HFF-Myc (cell line): ENCODE measurements at regions not wholly inside any gene's neighbourhood (a gene's known extent, or its start where the extent isn't known, plus 50 kb on each side); places are given as distances from the start of the nearest gene placed in this dataset.
"Not testable (repeated sequence)": the region's sequence is repeated elsewhere in the genome, so short reads cannot be mapped to it uniquely, and the experiment has no call there.

Source experiments
- DNase-seq: peaks from one replicate; pipeline ENCODE4 v3.0.0-alpha.2; 2011; ENCODE audit warnings: low read depth; ENCODE audit errors: extremely low read depth
- H3K4me3 ChIP-seq: replicated peaks from 2 replicates; pipeline ENCODE4 v1.5.1; 2011; ENCODE audit warnings: low read depth, mild to moderate bottlenecking, control low read depth, low read length
- TF ChIP-seq, protein P1 (sequence below): IDR thresholded peaks from 2 replicates; pipeline ENCODE4 v1.5.1; 2012; ENCODE audit warnings: mild to moderate bottlenecking, low read depth, low read length, control low read depth; ENCODE audit errors: missing control alignments

DNA sequence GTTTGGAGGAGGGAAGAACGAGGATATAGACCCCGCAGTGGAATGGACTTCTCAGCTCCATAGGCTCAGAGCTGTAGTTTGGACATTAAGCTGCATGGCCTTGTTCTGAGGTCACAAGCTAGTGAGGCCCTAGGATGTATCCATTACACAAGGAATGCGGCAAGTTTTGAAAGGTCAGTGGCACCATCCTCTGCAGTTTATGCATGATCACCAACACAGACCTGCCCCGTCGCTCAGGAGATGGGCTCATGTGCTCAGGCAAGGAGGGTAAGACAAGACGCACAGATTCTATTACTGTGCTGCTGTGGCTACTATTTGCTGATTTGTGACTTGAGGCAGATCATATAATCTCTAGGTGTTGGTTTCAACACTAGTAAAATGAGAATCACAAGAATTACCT, 110.9 kb downstream of the FAM161A start:
- DNase-seq = no peak
- H3K4me3 ChIP-seq = no peak overlapping the region
- TF ChIP-seq, protein P1, sequence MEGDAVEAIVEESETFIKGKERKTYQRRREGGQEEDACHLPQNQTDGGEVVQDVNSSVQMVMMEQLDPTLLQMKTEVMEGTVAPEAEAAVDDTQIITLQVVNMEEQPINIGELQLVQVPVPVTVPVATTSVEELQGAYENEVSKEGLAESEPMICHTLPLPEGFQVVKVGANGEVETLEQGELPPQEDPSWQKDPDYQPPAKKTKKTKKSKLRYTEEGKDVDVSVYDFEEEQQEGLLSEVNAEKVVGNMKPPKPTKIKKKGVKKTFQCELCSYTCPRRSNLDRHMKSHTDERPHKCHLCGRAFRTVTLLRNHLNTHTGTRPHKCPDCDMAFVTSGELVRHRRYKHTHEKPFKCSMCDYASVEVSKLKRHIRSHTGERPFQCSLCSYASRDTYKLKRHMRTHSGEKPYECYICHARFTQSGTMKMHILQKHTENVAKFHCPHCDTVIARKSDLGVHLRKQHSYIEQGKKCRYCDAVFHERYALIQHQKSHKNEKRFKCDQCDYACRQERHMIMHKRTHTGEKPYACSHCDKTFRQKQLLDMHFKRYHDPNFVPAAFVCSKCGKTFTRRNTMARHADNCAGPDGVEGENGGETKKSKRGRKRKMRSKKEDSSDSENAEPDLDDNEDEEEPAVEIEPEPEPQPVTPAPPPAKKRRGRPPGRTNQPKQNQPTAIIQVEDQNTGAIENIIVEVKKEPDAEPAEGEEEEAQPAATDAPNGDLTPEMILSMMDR = no peak

DNA sequence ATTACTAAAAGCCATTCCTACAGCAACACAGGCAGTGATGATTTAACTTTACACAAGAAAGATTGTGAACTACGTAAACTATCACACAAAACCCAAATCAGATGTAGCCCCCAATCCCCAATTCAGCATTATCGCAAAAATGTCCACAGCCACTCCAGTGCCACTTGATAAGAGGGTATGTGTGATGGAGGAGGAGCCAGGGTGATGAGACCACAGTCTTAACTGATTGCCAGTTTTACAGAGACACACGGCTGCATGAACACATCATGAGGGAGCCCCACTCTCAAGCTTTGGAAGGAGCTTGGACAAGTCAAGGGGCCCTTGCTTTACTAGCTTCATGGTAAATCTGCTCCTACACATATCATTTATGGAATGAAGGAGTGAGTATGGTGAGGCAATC, 116.0 kb downstream of the FAM161A start:
- no peak overlapping the region for H3K4me3 ChIP-seq
- DNase-seq = no peak
- TF ChIP-seq, protein P1 = no peak

DNA sequence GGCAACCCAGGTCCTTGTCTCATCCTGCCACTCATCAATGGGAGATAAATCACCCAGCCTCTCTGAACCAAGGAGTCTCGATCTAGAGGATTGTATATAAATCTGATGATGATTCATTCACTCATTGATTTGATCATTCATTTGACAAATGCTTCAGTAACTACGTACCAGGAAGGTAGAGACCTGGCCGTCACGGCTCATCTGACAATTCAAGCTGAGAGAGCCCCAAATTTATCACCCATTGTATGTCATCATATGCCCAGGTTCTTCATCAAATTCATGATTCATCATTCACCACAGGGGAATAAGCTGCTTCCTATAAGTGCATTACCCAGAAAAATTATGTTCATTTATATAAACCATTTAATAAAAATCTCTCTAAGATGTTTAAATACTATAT, 116.9 kb downstream of the FAM161A start:
- no peak for DNase-seq
- no peak overlapping the region for H3K4me3 ChIP-seq
- TF ChIP-seq, protein P1 = no peak

DNA sequence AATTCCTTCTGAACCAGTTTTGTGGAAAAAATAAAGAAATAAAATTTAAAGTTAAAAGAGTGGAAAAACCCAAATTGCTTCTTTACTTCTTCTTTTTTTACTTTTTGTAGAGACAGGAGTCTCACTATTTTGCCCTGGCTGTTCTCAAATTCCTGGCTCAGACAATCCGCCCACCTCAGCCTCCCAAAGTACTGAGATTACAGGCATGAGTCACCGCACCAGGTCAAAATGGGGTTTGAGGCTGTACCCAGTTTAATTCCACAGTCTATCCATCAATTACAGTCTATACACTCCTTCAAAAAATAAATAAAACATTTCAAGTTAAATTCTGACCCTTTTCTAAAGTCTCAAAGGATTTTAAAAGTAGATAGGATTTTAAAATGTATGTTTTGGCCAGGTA, 120.3 kb downstream of the FAM161A start:
- no peak for DNase-seq
- no peak overlapping the region for H3K4me3 ChIP-seq
- TF ChIP-seq, protein P1 = no peak

DNA sequence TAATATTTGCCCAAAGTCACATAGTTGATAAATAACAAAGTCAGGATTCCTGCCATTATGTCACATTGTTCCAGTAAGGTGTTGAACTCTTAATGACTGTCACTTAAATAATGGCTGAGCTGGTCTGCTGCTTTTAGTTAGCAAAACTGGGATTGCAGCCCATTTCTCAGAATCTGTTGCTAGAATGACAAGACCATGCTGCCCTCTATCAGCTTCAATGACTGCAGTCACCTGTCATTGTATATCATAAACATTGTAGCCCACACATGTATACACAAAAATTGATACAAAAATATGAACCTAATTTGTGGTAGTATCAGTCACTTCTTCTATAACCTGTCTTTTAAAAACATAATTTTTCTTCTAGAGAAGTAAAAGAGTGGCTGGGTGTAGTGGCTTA, 121.1 kb downstream of the FAM161A start:
- TF ChIP-seq, protein P1 = no peak
- DNase-seq = no peak
- no peak overlapping the region for H3K4me3 ChIP-seq

DNA sequence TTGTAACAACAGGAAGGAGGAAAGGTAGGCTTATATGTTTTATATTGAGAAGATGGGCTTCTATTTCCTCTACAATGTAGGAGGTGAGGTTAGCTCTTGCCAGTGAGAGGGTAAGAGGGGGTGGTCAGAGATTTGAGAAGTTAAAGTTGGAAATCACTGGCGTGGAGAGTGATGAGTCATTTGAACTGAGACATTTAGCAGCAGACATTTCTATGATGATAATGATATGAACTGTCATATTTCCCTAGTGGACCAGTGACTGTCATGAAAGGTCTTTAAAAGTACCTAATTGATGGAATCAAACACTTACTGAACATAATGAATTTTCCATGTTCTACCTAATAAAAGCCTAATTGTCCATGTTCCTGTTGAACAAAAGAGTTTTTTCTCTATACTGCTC, 126.1 kb downstream of the FAM161A start:
- TF ChIP-seq, protein P1 = no peak
- DNase-seq = no peak

DNA sequence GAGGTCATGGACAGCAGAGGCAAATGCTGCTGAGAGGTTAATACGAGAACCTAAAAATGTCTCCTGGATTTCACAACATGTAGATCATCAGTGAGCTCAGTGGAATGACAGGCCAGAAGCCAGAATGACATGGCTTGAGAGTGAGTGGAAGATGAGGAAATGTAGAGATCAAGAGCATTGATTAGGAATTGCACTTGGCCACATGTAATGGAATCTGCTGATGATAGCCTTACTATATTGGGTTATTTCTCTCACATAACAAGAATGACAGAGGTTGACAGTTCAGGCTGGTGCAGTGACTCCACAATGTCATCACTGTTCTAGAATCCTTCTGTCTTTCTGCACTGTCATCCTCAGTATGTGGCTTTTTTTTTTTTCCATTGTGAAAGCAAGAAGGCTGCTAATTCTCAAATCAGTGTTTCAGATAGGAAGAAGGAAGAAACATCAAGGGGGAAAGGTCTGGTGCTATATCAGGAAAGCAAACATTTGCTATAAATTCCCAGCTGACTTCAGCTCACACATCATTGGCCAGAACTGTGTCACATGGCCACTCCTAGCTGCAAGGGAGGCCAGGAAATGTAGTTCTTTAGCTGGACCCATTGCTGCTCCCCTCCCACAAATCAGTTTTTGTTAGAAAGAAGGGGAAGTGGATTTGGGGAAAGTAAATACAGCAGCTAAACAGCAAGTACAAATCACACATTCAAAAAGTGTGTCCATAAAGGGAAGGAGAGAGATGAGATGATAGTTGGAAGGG, 127.2 kb downstream of the FAM161A start:
- TF ChIP-seq, protein P1 = no peak
- DNase-seq = no peak
- H3K4me3 ChIP-seq = no peak overlapping the region

More for the DNA sequence above, 126.1 kb downstream of the FAM161A start:
- no peak overlapping the region for H3K4me3 ChIP-seq

DNA sequence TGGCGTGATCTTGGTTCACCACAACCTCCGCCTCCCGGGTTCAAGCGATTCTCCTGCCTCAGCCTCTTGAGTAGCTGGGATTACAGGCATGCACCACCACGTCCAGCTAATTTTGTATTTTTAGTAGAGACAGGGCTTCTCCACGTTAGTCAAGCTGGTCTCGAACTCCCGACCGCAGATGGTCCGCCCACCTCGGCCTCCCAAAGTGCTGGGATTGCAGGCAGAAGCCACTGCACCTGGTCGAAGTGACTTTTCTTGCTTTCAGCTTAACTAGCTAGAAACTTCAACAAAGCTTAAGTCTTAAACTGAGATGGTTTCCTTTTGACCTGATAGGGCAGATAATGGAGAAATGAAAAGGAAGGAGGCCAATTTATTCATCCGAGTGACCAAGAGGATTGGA, 130.5 kb downstream of the FAM161A start:
- H3K4me3 ChIP-seq, DNase-seq: not testable (repeated sequence)
